ENCODE measurements at regions not wholly inside any gene's neighbourhood (a gene's known extent, or its start where the extent isn't known, plus 50 kb on each side); places are given as distances from the start of the nearest gene placed in this dataset.

DNA sequence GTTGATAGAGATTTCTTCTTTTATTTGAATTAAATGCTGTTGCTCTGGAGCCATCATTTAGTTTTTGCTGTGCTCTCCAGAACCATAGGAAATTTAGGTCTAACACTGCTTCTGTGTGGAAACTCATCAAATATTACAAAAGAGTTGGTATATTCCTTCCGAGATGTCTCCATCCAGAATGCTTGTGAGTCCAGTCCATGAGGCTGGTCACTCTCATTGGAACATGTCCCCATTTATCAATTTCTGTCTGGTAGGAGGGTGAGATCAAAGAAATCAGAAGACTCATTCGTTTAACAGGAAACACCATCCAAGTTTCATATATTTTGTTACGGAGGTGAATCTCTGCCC lies 52.4 kb upstream of the LMO2 start:
- Mint-ChIP-seq H3K4me3 (no peak overlapping the region), H3K27me3 (ENCODE audit: insufficient read depth, low read depth) (peaks cover 2% of the 10 kb centered on the region), H3K4me1 (peaks cover 13% of the 10 kb centered on the region), H3K36me3 (no peaks in the 10 kb centered on the region), H3K27ac (no peak overlapping the region), H3K9me3 (no peaks in the 10 kb centered on the region)
- H3K4me1 ChIP-seq, result no peaks in the 10 kb centered on the region
- H3K27ac ChIP-seq, result no peak overlapping the region
- no peaks in the 10 kb centered on the region for H3F3A ChIP-seq (ENCODE audit: low read depth)
- no peak overlapping the region for H2AFZ ChIP-seq (replicated peaks)
- H3K27me3 ChIP-seq, result no peaks in the 10 kb centered on the region
- no peaks in the 10 kb centered on the region for H4K20me1 ChIP-seq (ENCODE audit: low read depth)
- no peak overlapping the region for H3K9ac ChIP-seq
- DNase-seq (ENCODE audit: low spot score), result no peak
- no peaks in the 10 kb centered on the region for H3K36me3 ChIP-seq
- H3K79me2 ChIP-seq (ENCODE audit: low read depth), result no peaks in the 10 kb centered on the region
- no peak overlapping the region for H3K4me2 ChIP-seq
- TF ChIP-seq EZH2 (IDR thresholded peaks at IDR 0.05), result no peak
- TF ChIP-seq EZH2phosphoT487 (IDR thresholded peaks at IDR 0.05), result no peak
- TF ChIP-seq, protein P1, sequence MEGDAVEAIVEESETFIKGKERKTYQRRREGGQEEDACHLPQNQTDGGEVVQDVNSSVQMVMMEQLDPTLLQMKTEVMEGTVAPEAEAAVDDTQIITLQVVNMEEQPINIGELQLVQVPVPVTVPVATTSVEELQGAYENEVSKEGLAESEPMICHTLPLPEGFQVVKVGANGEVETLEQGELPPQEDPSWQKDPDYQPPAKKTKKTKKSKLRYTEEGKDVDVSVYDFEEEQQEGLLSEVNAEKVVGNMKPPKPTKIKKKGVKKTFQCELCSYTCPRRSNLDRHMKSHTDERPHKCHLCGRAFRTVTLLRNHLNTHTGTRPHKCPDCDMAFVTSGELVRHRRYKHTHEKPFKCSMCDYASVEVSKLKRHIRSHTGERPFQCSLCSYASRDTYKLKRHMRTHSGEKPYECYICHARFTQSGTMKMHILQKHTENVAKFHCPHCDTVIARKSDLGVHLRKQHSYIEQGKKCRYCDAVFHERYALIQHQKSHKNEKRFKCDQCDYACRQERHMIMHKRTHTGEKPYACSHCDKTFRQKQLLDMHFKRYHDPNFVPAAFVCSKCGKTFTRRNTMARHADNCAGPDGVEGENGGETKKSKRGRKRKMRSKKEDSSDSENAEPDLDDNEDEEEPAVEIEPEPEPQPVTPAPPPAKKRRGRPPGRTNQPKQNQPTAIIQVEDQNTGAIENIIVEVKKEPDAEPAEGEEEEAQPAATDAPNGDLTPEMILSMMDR (IDR thresholded peaks at IDR 0.05), result no peak
- H3K4me3 ChIP-seq, result no peak overlapping the region
- H3K9me3 ChIP-seq (ENCODE audit: low read depth), result no peaks in the 10 kb centered on the region

DNA sequence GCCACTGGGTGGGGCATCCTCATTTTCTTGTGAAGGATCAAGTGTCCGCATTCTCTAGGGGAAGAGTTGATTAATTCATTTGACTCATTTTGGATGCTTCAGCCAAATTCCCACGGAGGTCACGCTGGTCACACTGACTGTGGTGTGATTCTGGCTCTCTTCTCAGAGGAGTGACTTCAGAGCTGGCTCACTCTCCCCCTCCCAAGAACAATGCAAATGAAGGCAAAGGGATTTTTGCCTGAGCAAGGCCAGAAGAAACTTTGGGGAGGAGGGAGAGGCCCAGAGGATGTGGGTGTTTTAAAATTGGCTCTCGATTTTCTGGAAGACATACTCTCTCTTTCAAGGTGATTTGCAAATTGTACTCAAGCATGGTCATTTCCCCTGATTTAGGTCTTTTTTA lies 51.1 kb upstream of the LMO2 start:
- TF ChIP-seq EZH2phosphoT487 (IDR thresholded peaks at IDR 0.05), result no peak
- TF ChIP-seq EZH2 (IDR thresholded peaks at IDR 0.05), result no peak
- TF ChIP-seq, protein P1 (IDR thresholded peaks at IDR 0.05), result no peak
- peak overlapping the region; percentile 24 for H3K27ac Mint-ChIP-seq
- DNase-seq (ENCODE audit: low spot score), result no peak
- Histone ChIP-seq H3F3A (ENCODE audit: low read depth) (no peaks in the 10 kb centered on the region), H2AFZ (replicated peaks) (no peak overlapping the region), H3K9ac (no peak overlapping the region), H3K4me1 (no peaks in the 10 kb centered on the region), H3K79me2 (ENCODE audit: low read depth) (no peaks in the 10 kb centered on the region), H3K27ac (no peak overlapping the region), H3K36me3 (no peaks in the 10 kb centered on the region), H4K20me1 (ENCODE audit: low read depth) (no peaks in the 10 kb centered on the region), H3K4me2 (no peak overlapping the region), H3K9me3 (ENCODE audit: low read depth) (no peaks in the 10 kb centered on the region), H3K4me3 (no peak overlapping the region), H3K27me3 (no peaks in the 10 kb centered on the region)
- H3K36me3 Mint-ChIP-seq, result no peaks in the 10 kb centered on the region
- peaks cover 18% of the 10 kb centered on the region for H3K4me1 Mint-ChIP-seq
- peaks cover 2% of the 10 kb centered on the region for H3K27me3 Mint-ChIP-seq (ENCODE audit: insufficient read depth, low read depth)
- H3K4me3 Mint-ChIP-seq, result no peak overlapping the region
- H3K9me3 Mint-ChIP-seq, result no peaks in the 10 kb centered on the region

DNA sequence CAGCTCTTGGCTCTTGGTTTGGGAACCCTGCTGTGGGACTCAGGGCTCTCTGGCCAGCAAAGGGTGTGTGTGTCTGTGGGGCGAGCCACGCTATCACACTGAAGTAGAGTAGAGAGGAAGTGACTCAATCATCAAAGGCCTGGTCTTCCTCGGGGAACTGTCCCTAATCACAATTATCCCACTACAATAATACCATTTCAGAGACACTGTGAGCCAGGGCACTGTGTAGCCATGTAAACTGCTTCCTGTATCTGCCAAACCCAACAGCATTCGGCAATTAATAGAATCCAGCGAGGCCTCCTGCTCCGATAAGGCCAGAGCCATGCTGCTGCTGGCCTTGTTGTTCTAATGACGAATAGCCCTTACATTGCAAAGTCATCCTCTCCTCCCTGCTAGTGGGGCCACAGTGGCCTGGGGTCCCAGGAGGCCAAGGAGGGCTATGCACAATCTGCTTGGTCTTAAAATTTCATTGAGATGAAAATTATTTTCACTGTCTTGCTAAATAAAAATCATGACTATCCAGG lies 49.8 kb upstream of the LMO2 start:
- H3K27ac ChIP-seq, result no peak overlapping the region
- Mint-ChIP-seq H3K27me3 (ENCODE audit: insufficient read depth, low read depth) (peaks cover 6% of the 10 kb centered on the region), H3K27ac (peak overlapping the region; percentile 57), H3K4me1 (peaks cover 29% of the 10 kb centered on the region), H3K9me3 (no peaks in the 10 kb centered on the region), H3K36me3 (no peaks in the 10 kb centered on the region), H3K4me3 (no peak overlapping the region)
- no peaks in the 10 kb centered on the region for H3F3A ChIP-seq (ENCODE audit: low read depth)
- TF ChIP-seq EZH2phosphoT487 (IDR thresholded peaks at IDR 0.05), result no peak
- no peak for TF ChIP-seq EZH2 (IDR thresholded peaks at IDR 0.05)
- TF ChIP-seq, protein P1 (IDR thresholded peaks at IDR 0.05), result no peak
- no peaks in the 10 kb centered on the region for H3K27me3 ChIP-seq
- no peak overlapping the region for H3K4me2 ChIP-seq
- no peak overlapping the region for H3K9ac ChIP-seq
- no peaks in the 10 kb centered on the region for H3K36me3 ChIP-seq
- no peaks in the 10 kb centered on the region for H4K20me1 ChIP-seq (ENCODE audit: low read depth)
- no peaks in the 10 kb centered on the region for H3K4me1 ChIP-seq
- no peaks in the 10 kb centered on the region for H3K79me2 ChIP-seq (ENCODE audit: low read depth)
- no peak overlapping the region for H3K4me3 ChIP-seq
- no peaks in the 10 kb centered on the region for H3K9me3 ChIP-seq (ENCODE audit: low read depth)
- DNase-seq (ENCODE audit: low spot score), result no peak
- no peak overlapping the region for H2AFZ ChIP-seq (replicated peaks)
